Central memory CD8-positive, alpha-beta T cell (primary cell): ENCODE measurements at regions not wholly inside any gene's neighbourhood (a gene's known extent, or its start where the extent isn't known, plus 50 kb on each side); places are given as distances from the start of the nearest gene placed in this dataset.
"Not testable (repeated sequence)": the region's sequence is repeated elsewhere in the genome, so short reads cannot be mapped to it uniquely, and the experiment has no call there.

ENCODE experiments used
- ATAC-seq: fragments of 150-1000 bp; cut with Tn5 transposase; replicated peaks from 2 replicates; pipeline ENCODE4 v1.10.0; 2022; ENCODE audit warnings: mild to moderate bottlenecking, moderate FRiP score, moderate number of reproducible peaks; ENCODE audit not compliant: poor library complexity, severe bottlenecking; ENCODE audit errors: extremely low read depth
- DNase-seq, 2 donors: peaks; one replicate each; pipeline ENCODE4 v3.0.0; 2021; ENCODE audit warnings: low spot score in 2 of 2
- H3K27ac Mint-ChIP-seq: one replicate; pipeline ENCODE4 v1.8.0; 2022; ENCODE audit warnings: low read depth, mild to moderate bottlenecking, moderate library complexity, mixed read lengths
- H3K27me3 Mint-ChIP-seq: one replicate; pipeline ENCODE4 v1.8.0; 2022; ENCODE audit warnings: mixed read lengths
- H3K36me3 Mint-ChIP-seq: one replicate; pipeline ENCODE4 v1.8.0; 2022; ENCODE audit warnings: mild to moderate bottlenecking, moderate library complexity, mixed read lengths; ENCODE audit not compliant: insufficient read depth
- H3K4me1 Mint-ChIP-seq: one replicate; pipeline ENCODE4 v1.8.0; 2022; ENCODE audit warnings: mixed read lengths
- H3K4me3 Mint-ChIP-seq: one replicate; pipeline ENCODE4 v1.8.0; 2022; ENCODE audit warnings: mild to moderate bottlenecking, moderate library complexity, mixed read lengths
- H3K9me3 Mint-ChIP-seq: one replicate; pipeline ENCODE4 v1.8.0; 2022; ENCODE audit warnings: mixed read lengths

DNA sequence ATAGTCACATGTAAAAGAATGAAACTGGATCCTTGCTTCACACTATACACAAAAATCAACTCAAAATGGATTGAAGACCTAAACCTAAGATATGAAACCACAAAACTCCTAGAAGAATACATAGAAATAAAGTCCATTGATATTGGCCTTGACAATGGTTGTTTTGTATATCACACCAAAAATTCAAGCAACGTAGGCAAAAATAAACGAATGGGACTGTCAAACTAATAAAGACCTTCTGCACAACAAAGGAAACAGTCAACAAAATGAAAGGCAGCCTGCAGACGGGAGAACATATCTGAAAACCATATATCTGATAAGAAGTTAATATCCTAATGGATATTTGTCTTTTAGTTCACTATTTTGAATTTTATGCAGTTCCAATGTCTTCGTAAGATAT lies 292.3 kb upstream of the CNTN5 start:
- no peak for DNase-seq
- no peaks in the 10 kb centered on the region for H3K36me3 Mint-ChIP-seq
- no peak for ATAC-seq

GRCh38 chr11:98729118-98729517 lies 291.6 kb upstream of the CNTN5 start:
- H3K4me3 Mint-ChIP-seq: no peak overlapping the region
- H3K9me3 Mint-ChIP-seq: peaks cover 6% of the 10 kb centered on the region
- H3K27ac Mint-ChIP-seq: no peak overlapping the region
- DNase-seq (no peak), ATAC-seq (no peak)
- H3K27me3 Mint-ChIP-seq: no peaks in the 10 kb centered on the region
- no peaks in the 10 kb centered on the region for H3K4me1 Mint-ChIP-seq
- H3K36me3 Mint-ChIP-seq: no peaks in the 10 kb centered on the region

More for the DNA sequence above, 292.3 kb upstream of the CNTN5 start:
- H3K27me3 Mint-ChIP-seq: no peaks in the 10 kb centered on the region
- H3K9me3 Mint-ChIP-seq: peaks cover 2% of the 10 kb centered on the region
- no peaks in the 10 kb centered on the region for H3K4me1 Mint-ChIP-seq
- H3K4me3 Mint-ChIP-seq: no peak overlapping the region
- H3K27ac Mint-ChIP-seq: no peak overlapping the region

DNA sequence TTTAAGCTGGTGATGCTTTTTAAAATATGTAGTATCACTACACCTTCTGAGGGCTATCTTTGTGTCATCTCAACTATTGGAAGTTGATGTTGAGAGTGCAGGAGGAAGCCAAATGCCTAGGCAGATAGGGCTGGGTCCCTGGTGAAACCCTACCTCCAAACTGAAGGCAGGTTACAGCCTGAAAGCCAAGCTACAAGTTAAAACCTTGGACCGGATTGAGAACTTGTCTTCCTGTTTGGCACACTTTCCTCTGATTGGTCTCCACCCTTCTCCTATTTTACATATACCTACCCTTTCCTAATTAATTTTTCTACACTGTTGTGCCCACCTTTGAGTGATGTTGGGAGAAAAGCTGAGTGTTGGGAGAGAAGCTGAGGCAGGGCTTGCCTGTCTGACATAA lies 287.8 kb upstream of the CNTN5 start:
- Mint-ChIP-seq H3K9me3 (peaks cover 6% of the 10 kb centered on the region), H3K36me3 (no peaks in the 10 kb centered on the region), H3K27ac (no peak overlapping the region), H3K4me3 (no peak overlapping the region), H3K27me3 (no peaks in the 10 kb centered on the region), H3K4me1 (no peaks in the 10 kb centered on the region)
- no peak for ATAC-seq
- no peak for DNase-seq

DNA sequence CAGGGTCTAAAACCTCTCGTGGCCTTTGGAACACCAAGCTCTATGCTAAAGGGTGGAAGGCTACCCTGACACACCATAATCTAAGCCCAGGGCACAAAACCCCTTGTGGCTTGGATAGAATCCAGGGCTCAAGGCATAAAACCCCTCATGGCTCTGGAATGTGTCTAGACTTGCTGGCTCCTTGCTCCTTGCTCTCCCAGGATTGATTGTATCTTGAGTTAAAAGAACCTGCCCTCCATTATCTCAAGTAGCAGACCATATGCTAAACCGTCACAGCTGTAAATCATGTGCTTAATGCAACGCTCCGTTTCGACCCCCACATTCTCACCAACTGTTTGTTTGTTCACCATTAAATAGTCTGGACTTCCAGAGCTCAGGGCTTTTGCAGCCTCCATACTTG lies 287.4 kb upstream of the CNTN5 start:
- not testable (repeated sequence) for H3K9me3 Mint-ChIP-seq, ATAC-seq, DNase-seq, H3K4me1 Mint-ChIP-seq, H3K36me3 Mint-ChIP-seq, H3K27me3 Mint-ChIP-seq, H3K27ac Mint-ChIP-seq, H3K4me3 Mint-ChIP-seq

- DNase-seq (no peak), ATAC-seq (no peak)
- Mint-ChIP-seq H3K27me3 (no peaks in the 10 kb centered on the region), H3K4me1 (no peaks in the 10 kb centered on the region), H3K36me3 (no peaks in the 10 kb centered on the region), H3K4me3 (no peak overlapping the region), H3K27ac (no peak overlapping the region), H3K9me3 (peaks cover 6% of the 10 kb centered on the region)
Observed at GRCh38 chr11:98734686-98735085, 286.1 kb upstream of the CNTN5 start.

GRCh38 chr11:98736833-98737232 lies 283.9 kb upstream of the CNTN5 start:
- no peaks in the 10 kb centered on the region for H3K4me1 Mint-ChIP-seq

DNA sequence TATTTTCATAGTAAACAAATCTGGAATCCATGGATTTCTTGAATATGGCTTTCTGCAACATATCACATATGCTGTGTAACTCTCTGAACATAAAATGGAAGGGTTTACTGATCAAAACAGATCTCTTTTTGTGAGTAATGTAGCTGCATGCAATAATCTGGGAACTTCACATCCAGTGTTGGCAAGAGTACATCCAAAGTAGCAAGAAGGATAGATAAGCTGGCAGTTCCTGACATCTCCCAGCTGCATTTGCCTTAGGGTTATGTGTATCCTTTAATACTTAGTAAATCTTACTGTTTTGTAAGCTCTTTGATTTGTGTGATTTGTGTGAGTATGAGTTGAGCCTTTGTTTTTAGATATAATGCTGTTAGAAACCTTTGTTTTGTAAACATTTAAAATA lies 280.4 kb upstream of the CNTN5 start:
- H3K27me3 Mint-ChIP-seq: no peaks in the 10 kb centered on the region
- no peak overlapping the region for H3K4me3 Mint-ChIP-seq
- no peak overlapping the region for H3K27ac Mint-ChIP-seq
- no peak for ATAC-seq
- H3K36me3 Mint-ChIP-seq: peaks cover 1% of the 10 kb centered on the region
- no peaks in the 10 kb centered on the region for H3K4me1 Mint-ChIP-seq
- DNase-seq: no peak
- peaks cover 12% of the 10 kb centered on the region for H3K9me3 Mint-ChIP-seq

More at GRCh38 chr11:98736833-98737232, 283.9 kb upstream of the CNTN5 start:
- ATAC-seq (no peak), DNase-seq (no peak)
- H3K27ac Mint-ChIP-seq: no peak overlapping the region
- H3K36me3 Mint-ChIP-seq: no peaks in the 10 kb centered on the region
- H3K27me3 Mint-ChIP-seq: no peaks in the 10 kb centered on the region
- peaks cover 6% of the 10 kb centered on the region for H3K9me3 Mint-ChIP-seq
- H3K4me3 Mint-ChIP-seq: no peak overlapping the region

- not testable (repeated sequence) for H3K4me3 Mint-ChIP-seq, DNase-seq
Observed at GRCh38 chr11:98763446-98763845, 257.3 kb upstream of the CNTN5 start.

GRCh38 chr11:98766903-98767302 lies 253.8 kb upstream of the CNTN5 start:
- Mint-ChIP-seq H3K27me3 (no peaks in the 10 kb centered on the region), H3K4me1 (no peaks in the 10 kb centered on the region), H3K4me3 (no peak overlapping the region)

More at GRCh38 chr11:98763446-98763845, 257.3 kb upstream of the CNTN5 start:
- ATAC-seq, H3K36me3 Mint-ChIP-seq, H3K27me3 Mint-ChIP-seq, H3K4me1 Mint-ChIP-seq, H3K27ac Mint-ChIP-seq: not testable (repeated sequence)
- H3K9me3 Mint-ChIP-seq: peaks cover 14% of the 10 kb centered on the region

DNA sequence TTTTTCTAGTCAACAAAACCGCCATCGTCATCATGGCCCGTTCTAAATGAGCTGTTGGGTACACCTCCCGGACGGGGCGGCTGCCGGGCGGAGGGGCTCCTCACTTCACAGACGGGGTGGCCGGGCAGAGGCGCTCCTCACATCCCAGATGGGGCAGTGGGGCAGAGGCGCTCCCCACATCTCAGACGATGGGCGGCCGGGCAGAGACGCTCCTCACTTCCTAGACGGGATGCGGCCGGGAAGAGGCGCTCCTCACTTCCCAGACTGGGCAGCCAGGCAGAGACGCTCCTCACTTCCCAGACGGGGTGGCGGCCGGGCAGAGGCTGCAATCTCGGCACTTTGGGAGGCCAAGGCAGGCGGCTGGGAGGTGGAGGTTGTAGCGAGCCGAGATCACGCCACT lies 250.7 kb upstream of the CNTN5 start:
- not testable (repeated sequence) for H3K4me1 Mint-ChIP-seq, H3K9me3 Mint-ChIP-seq, DNase-seq, H3K36me3 Mint-ChIP-seq, ATAC-seq, H3K27ac Mint-ChIP-seq, H3K4me3 Mint-ChIP-seq, H3K27me3 Mint-ChIP-seq

More at GRCh38 chr11:98766903-98767302, 253.8 kb upstream of the CNTN5 start:
- Mint-ChIP-seq H3K27ac (no peak overlapping the region), H3K9me3 (peaks cover 5% of the 10 kb centered on the region), H3K36me3 (no peaks in the 10 kb centered on the region)
- DNase-seq (no peak), ATAC-seq (no peak)

DNA sequence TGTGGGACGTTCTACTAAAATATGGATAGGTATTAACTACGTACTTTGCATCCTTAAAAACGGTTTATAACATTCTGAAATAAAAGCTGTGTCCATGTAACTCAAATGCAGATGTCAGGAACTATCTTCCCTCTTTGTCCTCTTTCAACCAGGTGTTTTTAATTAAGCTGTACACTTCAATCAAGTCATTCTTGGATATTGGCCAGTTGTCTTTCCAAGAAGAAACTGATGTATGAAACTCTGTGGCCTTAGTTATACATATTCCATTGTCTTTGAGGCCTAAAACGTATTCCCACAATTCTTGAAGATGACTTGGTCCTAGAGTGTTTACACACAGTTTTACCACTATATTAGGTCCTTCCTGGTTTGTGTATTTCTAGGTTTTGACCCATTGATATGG lies 249.0 kb upstream of the CNTN5 start:
- Mint-ChIP-seq H3K9me3 (peaks cover 4% of the 10 kb centered on the region), H3K4me1 (no peaks in the 10 kb centered on the region), H3K27ac (no peak overlapping the region), H3K36me3 (no peaks in the 10 kb centered on the region), H3K27me3 (no peaks in the 10 kb centered on the region), H3K4me3 (no peak overlapping the region)
- ATAC-seq: no peak
- DNase-seq: no peak

DNA sequence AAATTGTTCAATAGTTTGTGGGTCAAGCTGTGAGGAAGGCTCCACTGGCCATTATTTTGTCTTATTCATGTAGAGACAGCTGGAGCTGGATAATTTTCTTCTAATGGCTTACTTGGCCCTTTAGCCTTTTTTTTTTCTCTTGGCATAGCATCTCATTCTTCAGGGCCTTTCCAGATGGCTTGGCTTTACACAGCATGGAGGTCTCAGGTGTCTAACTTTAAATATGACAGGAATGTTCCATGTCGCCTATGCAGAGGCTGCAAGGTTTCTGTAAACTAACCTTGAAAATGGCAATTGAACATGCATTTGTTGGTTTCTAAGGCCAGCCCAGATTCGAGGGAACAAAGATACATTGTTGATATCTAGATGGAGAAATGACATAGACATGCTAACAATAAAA lies 247.9 kb upstream of the CNTN5 start:
- DNase-seq: no peak
- Mint-ChIP-seq H3K36me3 (no peaks in the 10 kb centered on the region), H3K27me3 (no peaks in the 10 kb centered on the region), H3K4me3 (no peak overlapping the region), H3K27ac (no peak overlapping the region), H3K4me1 (no peaks in the 10 kb centered on the region), H3K9me3 (no peaks in the 10 kb centered on the region)
- ATAC-seq: no peak

- H3K9me3 Mint-ChIP-seq: peaks cover 6% of the 10 kb centered on the region
- DNase-seq (no peak), ATAC-seq (no peak)
- H3K36me3 Mint-ChIP-seq: no peaks in the 10 kb centered on the region
- no peak overlapping the region for H3K4me3 Mint-ChIP-seq
- H3K4me1 Mint-ChIP-seq: no peaks in the 10 kb centered on the region
- no peak overlapping the region for H3K27ac Mint-ChIP-seq
- no peaks in the 10 kb centered on the region for H3K27me3 Mint-ChIP-seq
Observed at GRCh38 chr11:98793276-98793675, 227.5 kb upstream of the CNTN5 start.

GRCh38 chr11:98798333-98798732 lies 222.4 kb upstream of the CNTN5 start:
- no peak for DNase-seq
- H3K4me1 Mint-ChIP-seq: no peaks in the 10 kb centered on the region
- H3K27me3 Mint-ChIP-seq: no peaks in the 10 kb centered on the region
- no peak for ATAC-seq
- H3K27ac Mint-ChIP-seq: no peak overlapping the region
- no peaks in the 10 kb centered on the region for H3K36me3 Mint-ChIP-seq
- H3K9me3 Mint-ChIP-seq: peaks cover 6% of the 10 kb centered on the region
- H3K4me3 Mint-ChIP-seq: no peak overlapping the region
